Fibroblast of the aortic adventitia (primary cell): ENCODE measurements at regions not wholly inside any gene's neighbourhood (a gene's known extent, or its start where the extent isn't known, plus 50 kb on each side); places are given as distances from the start of the nearest gene placed in this dataset.
A peak's percentile ranks its signal among the peaks of the same experiment; 100 is the strongest.

ENCODE experiments used
- DNase-seq: peaks from one replicate; pipeline ENCODE4 v3.0.0-alpha.2; 2010; ENCODE audit warnings: low read depth
- H3K4me3 ChIP-seq: 2 replicates; pipeline ENCODE4 v1.5.1; 2011; ENCODE audit warnings: low read depth, mild to moderate bottlenecking, control low read depth, low read length, moderate library complexity
- CTCF ChIP-seq: IDR thresholded peaks from 2 replicates; pipeline ENCODE4 v1.5.1; 2011; ENCODE audit warnings: mild to moderate bottlenecking, low read length, control low read depth, inconsistent platforms; ENCODE audit not compliant: insufficient read depth

DNA sequence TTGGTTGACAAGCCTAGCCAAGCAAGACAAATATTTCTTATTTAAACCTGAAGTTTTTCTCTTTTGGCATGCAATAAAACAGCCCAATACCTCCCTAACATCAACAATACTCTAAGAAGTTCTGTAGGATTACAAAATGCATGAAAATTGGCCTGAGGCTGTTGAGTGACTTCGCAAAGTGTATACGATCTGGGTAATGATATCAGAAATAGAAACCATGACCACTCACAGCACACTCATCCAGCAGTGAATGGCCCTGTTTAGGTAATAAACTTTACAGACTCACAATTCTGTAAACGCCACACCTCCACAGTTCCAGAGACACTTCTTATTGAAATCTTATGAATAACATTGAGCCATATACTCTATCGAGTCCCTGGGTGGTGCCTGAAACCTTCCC lies 83.0 kb upstream of the NAALADL2 start:
- no peak for TF ChIP-seq CTCF
- DNase-seq, result peak; percentile 67

DNA sequence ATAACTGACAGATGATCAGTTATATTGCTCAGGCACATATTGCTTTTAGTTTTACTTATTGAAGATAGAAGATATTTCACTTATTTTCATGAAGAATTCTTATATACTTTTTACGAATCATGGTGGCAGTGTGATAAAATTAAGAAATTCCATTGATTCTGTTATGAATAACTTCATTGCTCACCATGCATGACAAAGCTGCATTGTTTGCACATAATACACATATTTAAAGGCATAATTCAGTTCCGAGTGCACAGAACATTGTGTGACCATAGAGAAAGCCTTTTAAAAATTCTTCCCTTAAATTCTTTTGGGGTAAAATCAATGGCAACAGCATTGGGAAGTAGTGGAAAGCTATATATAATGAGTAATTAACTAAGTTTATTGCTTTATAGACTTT lies 82.5 kb upstream of the NAALADL2 start:
- TF ChIP-seq CTCF, result no peak
- DNase-seq, result peak; percentile 8
- H3K4me3 ChIP-seq, result no peak overlapping the region

More for the DNA sequence above, 83.0 kb upstream of the NAALADL2 start:
- H3K4me3 ChIP-seq, result no peak overlapping the region

DNA sequence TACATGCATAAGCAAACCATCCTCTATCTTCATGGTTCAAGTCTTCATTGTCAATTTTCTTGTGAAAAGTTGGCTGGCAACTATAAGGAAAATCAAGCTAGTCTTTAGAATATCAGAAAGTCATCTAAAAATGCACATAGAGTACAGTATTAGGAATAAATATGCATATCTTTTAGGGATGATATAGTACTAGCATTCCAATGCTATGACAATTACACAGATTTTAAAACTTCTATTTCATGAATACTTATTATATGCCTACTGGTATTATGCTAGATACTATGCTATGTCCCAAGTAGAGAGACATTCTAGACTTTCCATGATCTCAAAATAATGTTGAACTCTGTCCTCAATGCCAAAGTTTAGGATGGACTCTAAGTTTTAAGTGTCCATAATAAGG lies 81.3 kb upstream of the NAALADL2 start:
- TF ChIP-seq CTCF, result no peak
- peak; percentile 12 for DNase-seq
- no peak overlapping the region for H3K4me3 ChIP-seq

DNA sequence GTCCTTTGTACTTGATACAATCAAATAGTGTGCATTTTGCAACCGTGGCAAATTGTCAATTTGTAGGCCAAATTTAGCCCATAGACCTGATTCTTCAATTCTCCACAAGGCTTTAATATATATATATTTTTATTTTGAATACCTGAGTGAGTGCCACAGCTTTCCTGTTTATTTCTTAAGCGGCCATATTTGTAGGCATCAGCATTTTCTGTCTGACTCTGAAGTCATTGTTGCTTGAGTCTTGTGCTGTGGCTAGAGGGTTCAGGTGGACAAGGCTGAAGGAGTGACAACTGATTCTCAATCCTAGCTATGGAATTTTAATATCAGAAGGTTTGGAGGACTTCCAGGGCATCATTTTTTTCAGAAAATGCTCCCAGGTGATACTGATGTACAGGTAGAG lies 75.6 kb upstream of the NAALADL2 start:
- no peak overlapping the region for H3K4me3 ChIP-seq
- no peak for TF ChIP-seq CTCF
- DNase-seq, result no peak

- TF ChIP-seq CTCF, result no peak
- no peak overlapping the region for H3K4me3 ChIP-seq
- peak; percentile 26 for DNase-seq
These were observed 74.8 kb upstream of the NAALADL2 start for GRCh38 chr3:174784206-174784934.

DNA sequence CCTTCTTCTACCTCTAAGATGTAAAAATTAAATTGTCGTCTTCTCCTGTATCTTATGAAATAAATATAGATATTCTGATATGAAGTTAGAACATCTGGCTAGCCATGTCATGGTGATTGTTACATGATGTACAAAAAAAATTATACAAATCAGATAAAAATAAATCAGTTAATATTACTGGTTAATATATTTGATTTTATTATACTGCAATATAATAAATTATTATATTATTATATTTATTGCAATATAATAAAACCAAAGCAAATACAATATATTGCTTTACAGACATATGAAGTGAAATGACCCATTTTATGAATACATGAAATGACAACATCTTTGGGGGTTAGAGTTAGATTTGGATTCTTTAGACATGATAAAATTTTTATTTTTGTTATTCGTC lies 72.3 kb upstream of the NAALADL2 start:
- TF ChIP-seq CTCF, result no peak
- no peak for DNase-seq

GRCh38 chr3:174791161-174791560 lies 68.0 kb upstream of the NAALADL2 start:
- TF ChIP-seq CTCF, result no peak
- H3K4me3 ChIP-seq, result no peak overlapping the region
- no peak for DNase-seq

More for the DNA sequence above, 72.3 kb upstream of the NAALADL2 start:
- H3K4me3 ChIP-seq, result no peak overlapping the region
